Activated T-cell treated with anti-CD3 and anti-CD28 coated beads, Interleukin-2, amount 50 U/mL, for 72 hours (primary cell): ENCODE measurements at regions not wholly inside any gene's neighbourhood (a gene's known extent, or its start where the extent isn't known, plus 50 kb on each side); places are given as distances from the start of the nearest gene placed in this dataset.
"Not testable (repeated sequence)": the region's sequence is repeated elsewhere in the genome, so short reads cannot be mapped to it uniquely, and the experiment has no call there.

Experiments
- ATAC-seq, 2 donors: fragments of 150-1000 bp; cut with Tn5 transposase; replicated peaks in 1 of 2; 2 replicates each; pipeline ENCODE4 v1.10.0; 2021; ENCODE audit warnings: moderate library complexity in 2 of 2, mild to moderate bottlenecking in 1 of 2
- DNase-seq, 2 donors: peaks; one replicate each; pipeline ENCODE4 v3.0.0; 2021 to 2022; ENCODE audit warnings: mixed read lengths in 1 of 2
- H3K27ac Mint-ChIP-seq: one replicate; pipeline ENCODE4 v1.8.0; 2022; ENCODE audit warnings: mild to moderate bottlenecking, moderate library complexity, mixed read lengths
- H3K27me3 Mint-ChIP-seq: one replicate; pipeline ENCODE4 v1.8.0; 2022; ENCODE audit warnings: low read depth, mixed read lengths
- H3K36me3 Mint-ChIP-seq, 2 donors: one replicate each; pipeline ENCODE4 v1.8.0; 2022; ENCODE audit warnings: mixed read lengths in 2 of 2, mild to moderate bottlenecking in 1 of 2; ENCODE audit not compliant: insufficient read depth in 2 of 2
- H3K4me1 Mint-ChIP-seq: one replicate; pipeline ENCODE4 v1.8.0; 2022; ENCODE audit warnings: low read depth, mixed read lengths
- H3K4me3 Mint-ChIP-seq, 2 donors: one replicate each; pipeline ENCODE4 v1.8.0; 2022; ENCODE audit warnings: mild to moderate bottlenecking in 2 of 2, mixed read lengths in 2 of 2, moderate library complexity in 2 of 2
- H3K9me3 Mint-ChIP-seq, 2 donors: one replicate each; pipeline ENCODE4 v1.8.0; 2022; ENCODE audit warnings: mixed read lengths in 2 of 2

GRCh38 chr14:71248194-71248593, 340.9 kb downstream of the PCNX1 start:
- Mint-ChIP-seq H3K27me3 (no peaks in the 10 kb centered on the region), H3K4me3 (no peak overlapping the region), H3K36me3 (peaks cover 12 to 28% of the 10 kb centered on the region in 2 donors), H3K4me1 (peaks cover 34% of the 10 kb centered on the region), H3K27ac (no peak overlapping the region), H3K9me3 (peaks cover 13 to 14% of the 10 kb centered on the region in 2 donors)
- ATAC-seq, result no peak
- no peak for DNase-seq

DNA sequence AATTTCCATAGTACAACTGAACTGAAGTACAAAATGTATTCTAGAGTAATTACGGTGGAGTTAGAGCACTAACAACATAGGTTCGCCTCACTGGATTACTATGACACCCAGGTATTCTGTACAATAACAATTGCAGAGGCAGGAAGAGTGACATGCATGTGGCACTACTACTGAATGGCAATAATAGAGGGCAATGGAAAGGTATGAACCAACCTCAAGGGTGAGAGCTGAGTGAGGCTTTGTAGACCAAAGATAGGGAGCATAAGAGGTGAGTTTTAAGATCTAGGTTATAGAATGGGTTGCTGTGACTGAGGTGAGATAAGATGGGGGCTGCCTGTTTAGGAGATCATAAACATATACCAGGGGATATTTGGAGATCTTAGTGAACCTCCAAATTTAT, 343.1 kb downstream of the PCNX1 start:
- no peak overlapping the region for H3K27ac Mint-ChIP-seq
- ATAC-seq (no peak), DNase-seq (no peak)
- peaks cover 19% of the 10 kb centered on the region for H3K4me1 Mint-ChIP-seq
- H3K36me3 Mint-ChIP-seq, result peaks cover 17 to 26% of the 10 kb centered on the region in 2 donors
- no peaks in the 10 kb centered on the region for H3K27me3 Mint-ChIP-seq
- no peak overlapping the region for H3K4me3 Mint-ChIP-seq
- peaks cover 10 to 14% of the 10 kb centered on the region in 2 donors for H3K9me3 Mint-ChIP-seq

DNA sequence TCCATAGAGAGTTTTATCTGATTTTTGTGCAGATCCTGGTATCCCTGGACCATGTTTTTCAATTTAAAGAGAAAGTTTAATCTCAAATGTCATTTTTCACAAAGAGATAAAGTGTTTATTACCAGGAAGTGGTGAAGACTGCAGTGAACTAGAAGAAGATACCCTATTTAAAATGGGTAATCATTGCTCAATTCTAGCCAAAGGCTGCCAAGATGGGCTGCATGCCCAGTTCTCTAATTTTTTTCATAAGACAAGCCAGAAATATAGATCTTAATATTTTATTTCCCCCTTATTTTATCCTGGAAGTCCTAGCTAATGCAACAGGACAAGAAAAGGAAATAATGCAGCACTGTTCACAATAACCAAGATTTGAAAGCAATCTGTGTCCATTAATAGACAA, 343.5 kb downstream of the PCNX1 start:
- H3K36me3 Mint-ChIP-seq, result peaks cover 15 to 26% of the 10 kb centered on the region in 2 donors
- peaks cover 10 to 12% of the 10 kb centered on the region in 2 donors for H3K9me3 Mint-ChIP-seq
- ATAC-seq (no peak), DNase-seq (no peak)
- H3K27ac Mint-ChIP-seq, result no peak overlapping the region
- H3K4me1 Mint-ChIP-seq, result peaks cover 15% of the 10 kb centered on the region
- H3K4me3 Mint-ChIP-seq, result no peak overlapping the region
- H3K27me3 Mint-ChIP-seq, result no peaks in the 10 kb centered on the region

- not testable (repeated sequence) for H3K4me1 Mint-ChIP-seq, DNase-seq, H3K27me3 Mint-ChIP-seq, H3K27ac Mint-ChIP-seq, ATAC-seq
- peak overlapping the region; percentile 15 to 58 for H3K4me3 Mint-ChIP-seq
- peaks cover 15 to 20% of the 10 kb centered on the region in 2 donors for H3K36me3 Mint-ChIP-seq
- peaks cover 9 to 11% of the 10 kb centered on the region in 2 donors for H3K9me3 Mint-ChIP-seq
Observed at GRCh38 chr14:71254091-71254719, 346.9 kb downstream of the PCNX1 start.

DNA sequence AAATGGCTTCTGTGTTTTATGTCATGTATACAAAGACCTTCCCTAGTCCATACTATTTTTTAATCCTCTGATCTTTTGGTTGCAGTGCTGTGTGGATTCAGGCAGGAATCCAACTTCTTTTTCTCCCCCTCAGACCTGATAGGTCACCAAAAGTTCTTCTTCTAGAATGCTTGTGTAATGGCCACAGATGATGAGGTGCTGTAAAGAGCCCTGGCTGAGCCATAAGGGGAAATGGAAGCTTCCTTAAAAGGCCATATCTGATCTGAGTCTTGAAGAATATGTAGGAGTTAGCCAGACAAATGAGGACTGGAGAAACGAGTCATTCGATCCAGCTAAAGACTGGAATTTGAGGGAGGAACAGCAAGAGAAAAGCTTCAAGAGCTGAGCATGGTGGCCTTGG, 353.9 kb downstream of the PCNX1 start:
- Mint-ChIP-seq H3K4me1 (peaks cover 11% of the 10 kb centered on the region), H3K9me3 (peaks cover 23 to 24% of the 10 kb centered on the region in 2 donors), H3K4me3 (no peak overlapping the region), H3K36me3 (peaks cover 21 to 37% of the 10 kb centered on the region in 2 donors), H3K27me3 (no peaks in the 10 kb centered on the region), H3K27ac (no peak overlapping the region)
- ATAC-seq (no peak), DNase-seq (no peak)

GRCh38 chr14:71262441-71262840, 355.2 kb downstream of the PCNX1 start:
- H3K27me3 Mint-ChIP-seq, result no peaks in the 10 kb centered on the region
- no peak for ATAC-seq
- H3K4me3 Mint-ChIP-seq, result no peak overlapping the region
- no peak for DNase-seq
- H3K9me3 Mint-ChIP-seq, result peaks cover 18 to 21% of the 10 kb centered on the region in 2 donors
- H3K4me1 Mint-ChIP-seq, result peaks cover 23% of the 10 kb centered on the region
- H3K27ac Mint-ChIP-seq, result no peak overlapping the region
- peaks cover 17 to 30% of the 10 kb centered on the region in 2 donors for H3K36me3 Mint-ChIP-seq

DNA sequence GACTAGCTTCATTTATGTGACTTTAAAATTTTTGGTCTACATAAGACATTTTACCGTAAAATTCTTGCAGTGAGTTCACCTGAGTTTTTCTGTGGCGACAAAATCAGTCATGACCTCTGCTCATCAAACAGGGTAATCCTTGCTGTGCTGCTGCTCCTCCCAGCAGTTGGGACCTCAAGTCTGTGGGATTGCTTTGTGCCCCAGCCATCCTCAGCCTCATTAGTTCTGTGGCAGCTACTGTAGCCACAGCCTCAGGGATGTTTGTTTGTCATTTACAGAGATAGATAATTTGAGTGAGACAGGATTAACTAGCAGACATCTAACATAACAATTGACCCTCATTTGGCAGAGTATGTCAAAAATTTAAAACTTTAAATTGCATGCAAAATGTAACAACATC, 357.0 kb downstream of the PCNX1 start:
- H3K36me3 Mint-ChIP-seq, result peaks cover 22 to 29% of the 10 kb centered on the region in 2 donors
- H3K4me3 Mint-ChIP-seq, result no peak overlapping the region
- no peak for DNase-seq
- peaks cover 16 to 22% of the 10 kb centered on the region in 2 donors for H3K9me3 Mint-ChIP-seq
- ATAC-seq, result no peak
- H3K4me1 Mint-ChIP-seq, result peaks cover 38% of the 10 kb centered on the region
- no peak overlapping the region for H3K27ac Mint-ChIP-seq
- no peaks in the 10 kb centered on the region for H3K27me3 Mint-ChIP-seq

DNA sequence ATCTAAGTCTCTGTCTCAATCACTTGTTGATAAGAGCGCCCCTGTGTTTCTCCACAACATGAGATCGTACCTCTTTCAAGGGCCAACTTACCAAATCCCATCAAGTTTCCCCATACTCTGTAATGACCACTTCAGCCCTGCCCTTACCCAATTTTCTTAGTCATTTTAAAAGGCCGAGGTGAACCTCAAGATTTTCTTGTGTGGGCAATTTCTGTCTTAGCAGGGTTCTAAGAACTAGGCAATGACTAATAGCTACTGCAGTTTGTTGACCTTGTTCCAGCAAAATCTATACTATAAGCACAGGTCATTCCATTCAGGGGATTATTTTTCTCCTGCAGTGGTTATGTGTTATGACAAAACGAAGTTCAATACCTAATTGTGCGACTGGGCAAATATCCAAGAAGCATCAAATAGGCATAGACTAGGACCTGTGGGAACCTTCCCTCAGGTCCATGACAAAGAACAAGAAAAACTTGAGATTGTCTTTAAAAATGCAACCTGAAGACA, 359.8 kb downstream of the PCNX1 start:
- Mint-ChIP-seq H3K4me1 (peaks cover 49% of the 10 kb centered on the region), H3K4me3 (peak overlapping the region; percentile 65 to 89), H3K9me3 (peaks cover 15 to 18% of the 10 kb centered on the region in 2 donors), H3K36me3 (peaks cover 31 to 33% of the 10 kb centered on the region in 2 donors), H3K27ac (peak overlapping the region; percentile 96), H3K27me3 (peaks cover under 1% of the 10 kb centered on the region)
- peak; percentile 50 to 63 for DNase-seq
- ATAC-seq, result peak; percentile 93

DNA sequence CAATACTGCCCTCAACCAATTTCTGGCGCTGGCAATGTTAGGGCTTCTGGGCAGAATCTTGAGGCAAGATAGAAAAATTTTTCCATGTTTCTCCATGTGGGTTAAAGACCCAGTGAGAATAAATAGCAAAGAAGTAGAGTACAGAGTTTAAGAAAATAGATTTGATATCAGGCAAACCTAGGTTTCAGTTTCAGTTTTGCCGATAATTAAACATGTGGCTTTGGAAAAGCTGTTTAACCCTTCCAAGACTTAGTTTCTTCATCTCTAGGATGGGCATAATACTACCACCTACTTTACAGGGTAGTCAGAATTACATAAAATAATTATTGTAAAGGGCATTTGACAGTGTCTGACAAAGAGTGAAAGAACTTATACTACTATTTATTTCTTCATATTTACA, 360.4 kb downstream of the PCNX1 start:
- Mint-ChIP-seq H3K27me3 (peaks cover 7% of the 10 kb centered on the region), H3K4me1 (peaks cover 49% of the 10 kb centered on the region), H3K27ac (peak overlapping the region; percentile 96), H3K9me3 (peaks cover 17 to 22% of the 10 kb centered on the region in 2 donors), H3K4me3 (peak overlapping the region; percentile 65 to 89), H3K36me3 (peaks cover 29 to 33% of the 10 kb centered on the region in 2 donors)
- DNase-seq, result no peak
- ATAC-seq, result no peak

DNA sequence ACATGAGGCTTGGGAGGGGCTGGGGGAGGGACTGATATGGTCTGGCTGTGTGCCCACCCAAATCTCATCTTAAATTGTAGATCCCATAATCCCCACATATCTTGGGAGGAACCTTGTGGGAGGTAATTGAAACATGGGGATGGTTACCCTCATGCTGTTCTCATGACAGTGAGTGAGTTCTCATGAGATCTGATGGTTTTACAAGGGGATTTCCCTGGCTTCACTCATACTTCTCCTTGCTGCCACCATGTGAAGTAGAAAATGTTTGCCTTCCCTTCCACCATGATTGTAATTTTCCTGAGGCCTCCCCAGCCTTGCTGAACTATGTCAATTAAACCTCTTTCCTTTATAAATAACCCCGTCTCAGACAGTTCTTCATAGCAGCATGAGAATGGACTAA, 362.9 kb downstream of the PCNX1 start:
- no peak overlapping the region for H3K27ac Mint-ChIP-seq
- H3K4me3 Mint-ChIP-seq, result no peak overlapping the region
- no peak for DNase-seq
- ATAC-seq, result no peak
- peaks cover 25% of the 10 kb centered on the region in 2 donors for H3K36me3 Mint-ChIP-seq
- H3K4me1 Mint-ChIP-seq, result peaks cover 45% of the 10 kb centered on the region
- peaks cover 18% of the 10 kb centered on the region for H3K27me3 Mint-ChIP-seq
- H3K9me3 Mint-ChIP-seq, result peaks cover 14 to 22% of the 10 kb centered on the region in 2 donors

- peaks cover 22 to 24% of the 10 kb centered on the region in 2 donors for H3K36me3 Mint-ChIP-seq
- H3K4me3 Mint-ChIP-seq, result no peak overlapping the region
- DNase-seq, result no peak
- no peak overlapping the region for H3K27ac Mint-ChIP-seq
- no peak for ATAC-seq
- peaks cover 18% of the 10 kb centered on the region for H3K27me3 Mint-ChIP-seq
- H3K9me3 Mint-ChIP-seq, result peaks cover 13 to 19% of the 10 kb centered on the region in 2 donors
- peaks cover 36% of the 10 kb centered on the region for H3K4me1 Mint-ChIP-seq
Observed at GRCh38 chr14:71271166-71271945, 364.1 kb downstream of the PCNX1 start.

- Mint-ChIP-seq H3K27ac (no peak overlapping the region), H3K36me3 (peaks cover 20 to 21% of the 10 kb centered on the region in 2 donors), H3K9me3 (peaks cover 11 to 18% of the 10 kb centered on the region in 2 donors), H3K4me3 (no peak overlapping the region), H3K27me3 (peaks cover 18% of the 10 kb centered on the region), H3K4me1 (peaks cover 16% of the 10 kb centered on the region)
- ATAC-seq (no peak), DNase-seq (no peak)
Observed at GRCh38 chr14:71273366-71273765, 366.1 kb downstream of the PCNX1 start.

DNA sequence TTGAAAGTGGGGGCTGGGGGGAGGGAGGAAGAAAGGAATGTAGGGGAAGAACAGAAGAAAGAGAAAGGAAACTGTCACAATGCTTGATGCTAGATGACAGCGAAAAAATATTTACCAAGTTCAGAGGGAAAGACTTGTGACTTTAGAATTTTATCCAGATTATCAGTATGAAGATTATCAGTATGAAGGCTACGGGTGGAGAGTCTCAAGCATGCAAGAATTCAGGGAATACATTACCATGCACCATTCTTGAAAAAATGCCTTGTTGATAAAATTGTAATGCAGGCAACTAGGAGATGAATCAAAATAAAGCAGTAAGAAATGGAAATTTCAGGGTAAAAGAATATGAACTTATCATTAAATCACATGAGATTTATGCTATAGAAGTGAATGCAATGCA, 376.8 kb downstream of the PCNX1 start:
- DNase-seq, result no peak
- no peak for ATAC-seq
- H3K27ac Mint-ChIP-seq, result no peak overlapping the region
- H3K4me1 Mint-ChIP-seq, result peaks cover 5% of the 10 kb centered on the region
- peaks cover 1 to 5% of the 10 kb centered on the region in 2 donors for H3K9me3 Mint-ChIP-seq
- H3K27me3 Mint-ChIP-seq, result peaks cover 8% of the 10 kb centered on the region
- H3K4me3 Mint-ChIP-seq, result no peak overlapping the region
- H3K36me3 Mint-ChIP-seq, result peaks cover 2 to 5% of the 10 kb centered on the region in 2 donors
